ENCODE measurements at regions not wholly inside any gene's neighbourhood (a gene's known extent, or its start where the extent isn't known, plus 50 kb on each side); places are given as distances from the start of the nearest gene placed in this dataset.

- no peak overlapping the region for H2AFZ ChIP-seq (ENCODE audit: low read depth, low read length)
- no peaks in the 10 kb centered on the region for H3K36me3 ChIP-seq (ENCODE audit: control insufficient read depth, insufficient read depth, low read length)
- H3K4me2 ChIP-seq (ENCODE audit: insufficient read depth, low read length): no peak overlapping the region
- H3K9me1 ChIP-seq (ENCODE audit: control insufficient read depth, insufficient read depth, low read length): no peaks in the 10 kb centered on the region
- WGBS (ENCODE audit: insufficient coverage, low coverage, missing lambda C conversion rate): 0% methylated on average over 2 of the region's 2 CpGs
- POLR2A ChIA-PET: no interaction called here
- in situ Hi-C loops (cut with MboI): no loop called here
- H3K4me3 ChIP-seq: no peak overlapping the region
- no peaks in the 10 kb centered on the region for H3K27me3 ChIP-seq (ENCODE audit: control insufficient read depth in 2 of 2, insufficient read depth in 2 of 2, low read length in 2 of 2)
- intact Hi-C loops (cut with micrococcal nuclease): no loop called here
- no peaks in the 10 kb centered on the region for H3K9me3 ChIP-seq (replicated peaks; ENCODE audit: control insufficient read depth, insufficient read depth, low read depth, low read length)
- CTCF ChIA-PET (ENCODE audit: low intra/inter-chr PET ratio): no interaction called here
- H3K9ac ChIP-seq (ENCODE audit: insufficient read depth in 1 of 2, low read depth in 2 of 2, low read length in 2 of 2): no peak overlapping the region
- no peak for ATAC-seq
- H3K4me1 ChIP-seq (replicated peaks in 1 of 2; ENCODE audit: control insufficient read depth in 2 of 2, insufficient read depth in 2 of 2, low read length in 2 of 2): no peaks in the 10 kb centered on the region
- no peak overlapping the region for H3K27ac ChIP-seq (ENCODE audit: extremely low read depth, low read depth, low read length)
- TF ChIP-seq, protein P1, sequence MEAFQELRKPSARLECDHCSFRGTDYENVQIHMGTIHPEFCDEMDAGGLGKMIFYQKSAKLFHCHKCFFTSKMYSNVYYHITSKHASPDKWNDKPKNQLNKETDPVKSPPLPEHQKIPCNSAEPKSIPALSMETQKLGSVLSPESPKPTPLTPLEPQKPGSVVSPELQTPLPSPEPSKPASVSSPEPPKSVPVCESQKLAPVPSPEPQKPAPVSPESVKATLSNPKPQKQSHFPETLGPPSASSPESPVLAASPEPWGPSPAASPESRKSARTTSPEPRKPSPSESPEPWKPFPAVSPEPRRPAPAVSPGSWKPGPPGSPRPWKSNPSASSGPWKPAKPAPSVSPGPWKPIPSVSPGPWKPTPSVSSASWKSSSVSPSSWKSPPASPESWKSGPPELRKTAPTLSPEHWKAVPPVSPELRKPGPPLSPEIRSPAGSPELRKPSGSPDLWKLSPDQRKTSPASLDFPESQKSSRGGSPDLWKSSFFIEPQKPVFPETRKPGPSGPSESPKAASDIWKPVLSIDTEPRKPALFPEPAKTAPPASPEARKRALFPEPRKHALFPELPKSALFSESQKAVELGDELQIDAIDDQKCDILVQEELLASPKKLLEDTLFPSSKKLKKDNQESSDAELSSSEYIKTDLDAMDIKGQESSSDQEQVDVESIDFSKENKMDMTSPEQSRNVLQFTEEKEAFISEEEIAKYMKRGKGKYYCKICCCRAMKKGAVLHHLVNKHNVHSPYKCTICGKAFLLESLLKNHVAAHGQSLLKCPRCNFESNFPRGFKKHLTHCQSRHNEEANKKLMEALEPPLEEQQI (IDR thresholded peaks at IDR 0.05): no peak
- TF ChIP-seq, protein P2, sequence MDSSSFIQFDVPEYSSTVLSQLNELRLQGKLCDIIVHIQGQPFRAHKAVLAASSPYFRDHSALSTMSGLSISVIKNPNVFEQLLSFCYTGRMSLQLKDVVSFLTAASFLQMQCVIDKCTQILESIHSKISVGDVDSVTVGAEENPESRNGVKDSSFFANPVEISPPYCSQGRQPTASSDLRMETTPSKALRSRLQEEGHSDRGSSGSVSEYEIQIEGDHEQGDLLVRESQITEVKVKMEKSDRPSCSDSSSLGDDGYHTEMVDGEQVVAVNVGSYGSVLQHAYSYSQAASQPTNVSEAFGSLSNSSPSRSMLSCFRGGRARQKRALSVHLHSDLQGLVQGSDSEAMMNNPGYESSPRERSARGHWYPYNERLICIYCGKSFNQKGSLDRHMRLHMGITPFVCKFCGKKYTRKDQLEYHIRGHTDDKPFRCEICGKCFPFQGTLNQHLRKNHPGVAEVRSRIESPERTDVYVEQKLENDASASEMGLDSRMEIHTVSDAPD (CRISPR knock-in tag; IDR thresholded peaks at IDR 0.05): no peak
- DNase-seq (ENCODE audit: extremely low read depth in 1 of 4, low spot score in 3 of 4): no peak
- BruUV-seq (replicated peaks): no TSS peak
- no peaks in the 10 kb centered on the region for H4K20me1 ChIP-seq (replicated peaks; ENCODE audit: control insufficient read depth, insufficient read depth, low read length)
- H3K79me2 ChIP-seq (ENCODE audit: control insufficient read depth, insufficient read depth, low read length): no peaks in the 10 kb centered on the region
- no peak for FAIRE-seq
Observed at GRCh38 chr3:165555785-165556184, 281.4 kb downstream of the BCHE start.
